Type B pancreatic cell (in vitro differentiated cells): ENCODE measurements at regions not wholly inside any gene's neighbourhood (a gene's known extent, or its start where the extent isn't known, plus 50 kb on each side); places are given as distances from the start of the nearest gene placed in this dataset.

Experiments used
- DNase-seq: peaks from one replicate; pipeline ENCODE4 v3.0.0; 2021; ENCODE audit warnings: mixed read lengths; ENCODE audit not compliant: unreplicated experiment; ENCODE audit errors: extremely low spot score
- H3K27ac Mint-ChIP-seq: 2 replicates; pipeline ENCODE4 v1.8.0; 2021; ENCODE audit warnings: mild to moderate bottlenecking, mixed read lengths
- H3K27me3 Mint-ChIP-seq: 2 replicates; pipeline ENCODE4 v1.8.0; 2021; ENCODE audit warnings: mixed read lengths
- H3K36me3 Mint-ChIP-seq: 2 replicates; pipeline ENCODE4 v1.8.0; 2021; ENCODE audit warnings: mixed read lengths
- H3K4me1 Mint-ChIP-seq: one replicate; pipeline ENCODE4 v1.8.0; 2021; ENCODE audit warnings: mixed read lengths; ENCODE audit not compliant: unreplicated experiment
- H3K4me3 Mint-ChIP-seq: 2 replicates; pipeline ENCODE4 v1.8.0; 2021; ENCODE audit warnings: mild to moderate bottlenecking, mixed read lengths
- H3K9me3 Mint-ChIP-seq: 2 replicates; pipeline ENCODE4 v1.8.0; 2021; ENCODE audit warnings: mixed read lengths
- CTCF ChIP-seq: fragments of 200-600 bp; sonication (generic); conservative IDR thresholded peaks from 2 replicates; pipeline ENCODE4 v1.5.0; 2021; ENCODE audit warnings: antibody characterized with exemption, mild to moderate bottlenecking

- no peaks in the 10 kb centered on the region for H3K4me1 Mint-ChIP-seq
- H3K27me3 Mint-ChIP-seq, result no peaks in the 10 kb centered on the region
- no peak for DNase-seq
- no peak overlapping the region for H3K4me3 Mint-ChIP-seq
- H3K9me3 Mint-ChIP-seq, result no peaks in the 10 kb centered on the region
- no peaks in the 10 kb centered on the region for H3K36me3 Mint-ChIP-seq
- H3K27ac Mint-ChIP-seq, result no peak overlapping the region
- no peak for TF ChIP-seq CTCF
Observed at GRCh38 chr4:55723403-55723802, 87.3 kb upstream of the NMU start.

GRCh38 chr4:55725057-55725456 is 89.0 kb upstream of the NMU start:
- TF ChIP-seq CTCF, result no peak
- H3K36me3 Mint-ChIP-seq, result no peaks in the 10 kb centered on the region
- H3K4me1 Mint-ChIP-seq, result no peaks in the 10 kb centered on the region
- H3K27ac Mint-ChIP-seq, result no peak overlapping the region
- H3K9me3 Mint-ChIP-seq, result peaks cover 4% of the 10 kb centered on the region
- DNase-seq, result no peak
- no peaks in the 10 kb centered on the region for H3K27me3 Mint-ChIP-seq
- no peak overlapping the region for H3K4me3 Mint-ChIP-seq

GRCh38 chr4:55727746-55728145 is 91.6 kb upstream of the NMU start:
- no peaks in the 10 kb centered on the region for H3K36me3 Mint-ChIP-seq
- no peaks in the 10 kb centered on the region for H3K27me3 Mint-ChIP-seq
- H3K27ac Mint-ChIP-seq, result no peak overlapping the region
- no peak for DNase-seq
- H3K4me1 Mint-ChIP-seq, result no peaks in the 10 kb centered on the region
- no peak for TF ChIP-seq CTCF
- H3K9me3 Mint-ChIP-seq, result peaks cover 4% of the 10 kb centered on the region
- H3K4me3 Mint-ChIP-seq, result no peak overlapping the region

GRCh38 chr4:55729351-55730279 is 90.0 kb upstream of the EXOC1L start:
- H3K27me3 Mint-ChIP-seq, result no peaks in the 10 kb centered on the region
- no peaks in the 10 kb centered on the region for H3K4me1 Mint-ChIP-seq
- no peak for DNase-seq
- H3K27ac Mint-ChIP-seq, result no peak overlapping the region
- H3K9me3 Mint-ChIP-seq, result peaks cover 4% of the 10 kb centered on the region
- no peaks in the 10 kb centered on the region for H3K36me3 Mint-ChIP-seq
- TF ChIP-seq CTCF, result no peak
- no peak overlapping the region for H3K4me3 Mint-ChIP-seq

GRCh38 chr4:55730280-55730931 is 89.2 kb upstream of the EXOC1L start:
- Mint-ChIP-seq H3K27ac (no peak overlapping the region), H3K4me1 (no peaks in the 10 kb centered on the region), H3K4me3 (no peak overlapping the region), H3K9me3 (peaks cover 4% of the 10 kb centered on the region), H3K36me3 (no peaks in the 10 kb centered on the region), H3K27me3 (no peaks in the 10 kb centered on the region)
- no peak for TF ChIP-seq CTCF
- no peak for DNase-seq
